CD4-positive, alpha-beta T cell treated with Interferon gamma for 1 hour (primary cell): ENCODE measurements at regions not wholly inside any gene's neighbourhood (a gene's known extent, or its start where the extent isn't known, plus 50 kb on each side); places are given as distances from the start of the nearest gene placed in this dataset.

Experiments used
- DNase-seq: peaks from one replicate; pipeline ENCODE4 v3.0.0-alpha.2; 2020

GRCh38 chr5:61596265-61596664 lies 264.2 kb downstream of the ZSWIM6 start:
- DNase-seq: no peak

GRCh38 chr5:61597684-61598083 lies 265.6 kb downstream of the ZSWIM6 start:
- no peak for DNase-seq

- DNase-seq: no peak
Measured at GRCh38 chr5:61598126-61598525, 266.1 kb downstream of the ZSWIM6 start.

GRCh38 chr5:61599370-61600122 lies 267.5 kb downstream of the ZSWIM6 start:
- no peak for DNase-seq

- no peak for DNase-seq
Measured at GRCh38 chr5:61600123-61600444, 268.0 kb downstream of the ZSWIM6 start.

GRCh38 chr5:61600945-61601511 lies 269.0 kb downstream of the ZSWIM6 start:
- DNase-seq: no peak

GRCh38 chr5:61603211-61603908 lies 271.3 kb downstream of the ZSWIM6 start:
- no peak for DNase-seq

- no peak for DNase-seq
Measured at GRCh38 chr5:61604076-61605025, 272.3 kb downstream of the ZSWIM6 start.

GRCh38 chr5:61609840-61610677 lies 278.0 kb downstream of the ZSWIM6 start:
- DNase-seq: no peak

GRCh38 chr5:61610678-61611024 lies 278.6 kb downstream of the ZSWIM6 start:
- no peak for DNase-seq

GRCh38 chr5:61612431-61612830 lies 280.4 kb downstream of the ZSWIM6 start:
- DNase-seq: no peak

- no peak for DNase-seq
Measured at GRCh38 chr5:61613679-61614078, 281.6 kb downstream of the ZSWIM6 start.

GRCh38 chr5:61614606-61615005 lies 282.5 kb downstream of the ZSWIM6 start:
- DNase-seq: no peak

- DNase-seq: no peak
Measured at GRCh38 chr5:61617039-61617438, 285.0 kb downstream of the ZSWIM6 start.

GRCh38 chr5:61617995-61618525 lies 286.0 kb downstream of the ZSWIM6 start:
- DNase-seq: no peak

- DNase-seq: no peak
Measured at GRCh38 chr5:61618577-61618976, 286.5 kb downstream of the ZSWIM6 start.

GRCh38 chr5:61619289-61619688 lies 287.2 kb downstream of the ZSWIM6 start:
- DNase-seq: no peak

GRCh38 chr5:61619777-61620518 lies 287.9 kb downstream of the ZSWIM6 start:
- DNase-seq: no peak

- no peak for DNase-seq
Measured at GRCh38 chr5:61620699-61621182, 288.7 kb downstream of the ZSWIM6 start.

- DNase-seq: no peak
Measured at GRCh38 chr5:61621202-61621650, 289.2 kb downstream of the ZSWIM6 start.

GRCh38 chr5:61622156-61622555 lies 290.1 kb downstream of the ZSWIM6 start:
- DNase-seq: no peak
